Panc1 (cell line): ENCODE measurements at regions not wholly inside any gene's neighbourhood (a gene's known extent, or its start where the extent isn't known, plus 50 kb on each side); places are given as distances from the start of the nearest gene placed in this dataset.

Experiments used
- CTCF ChIP-seq: fragments of 450-650 bp; IDR thresholded peaks from 2 replicates; pipeline ENCODE4 v1.5.1; 2017; ENCODE audit warnings: mild to moderate bottlenecking
- POLR2AphosphoS5 ChIP-seq: IDR thresholded peaks from 2 replicates; pipeline ENCODE4 v1.6.1; 2012; ENCODE audit warnings: mild to moderate bottlenecking, low read depth, low read length, moderate library complexity
- REST ChIP-seq, 2 experiments: IDR thresholded peaks; 2 replicates each; pipeline ENCODE4 v1.6.1; 2011 to 2012; ENCODE audit warnings: low read depth in 2 of 2, control low read depth in 1 of 2, low read length in 1 of 2, mild to moderate bottlenecking in 1 of 2, moderate library complexity in 1 of 2; ENCODE audit not compliant: insufficient read depth in 1 of 2
- SIN3A ChIP-seq: IDR thresholded peaks from 2 replicates; pipeline ENCODE4 v1.6.1; 2012; ENCODE audit warnings: low read depth, mild to moderate bottlenecking, low read length, moderate library complexity, borderline replicate concordance; ENCODE audit not compliant: insufficient read depth

GRCh38 chr13:77458736-77459135 lies 76.8 kb upstream of the SCEL start:
- TF ChIP-seq POLR2AphosphoS5 (no peak), CTCF (no peak), SIN3A (no peak), REST (IDR thresholded peaks at IDR 0.05; ENCODE audit: insufficient read depth in 1 of 2, low read depth in 2 of 2, low read length in 1 of 2) (no peak)
